Ascending aorta (tissue), 2 donors: ENCODE measurements at regions not wholly inside any gene's neighbourhood (a gene's known extent, or its start where the extent isn't known, plus 50 kb on each side); places are given as distances from the start of the nearest gene placed in this dataset.

Source experiments
- DNase-seq, 2 donors: peaks; one replicate each; pipeline ENCODE4 v3.0.0-alpha.2; 2019; ENCODE audit warnings: low spot score in 2 of 2
- H3K27ac ChIP-seq, 2 donors: fragments of 200-600 bp; sonication (generic); one replicate each; pipeline ENCODE4 v1.5.1; 2016 to 2017; ENCODE audit warnings: mild to moderate bottlenecking in 1 of 2
- H3K27me3 ChIP-seq: fragments of 200-600 bp; sonication (generic); one replicate; pipeline ENCODE4 v1.5.1; 2017
- H3K36me3 ChIP-seq, 2 donors: fragments of 200-600 bp; sonication (generic); one replicate each; pipeline ENCODE4 v1.5.1; 2016
- H3K4me1 ChIP-seq, 2 donors: fragments of 200-600 bp; sonication (generic); one replicate each; pipeline ENCODE4 v1.5.1; 2016 to 2017; ENCODE audit warnings: mild to moderate bottlenecking in 1 of 2
- H3K4me3 ChIP-seq, 2 donors: fragments of 200-600 bp; sonication (generic); one replicate each; pipeline ENCODE4 v1.5.1; 2016 to 2017; ENCODE audit warnings: mild to moderate bottlenecking in 1 of 2
- H3K9me3 ChIP-seq, 2 donors: fragments of 200-600 bp; sonication (generic); one replicate each; pipeline ENCODE4 v1.5.1; 2016
- intact Hi-C: fragments of 100-400 bp; cut with DNase I; formaldehyde crosslinking; loops from one replicate; pipeline ENCODE4 v1.15.1; 2023
- TF ChIP-seq, protein P1 (sequence below), 3 experiments: fragments of 200-600 bp in 2 of 3; fragments of 450-650 bp in 1 of 3; sonication (generic) in 2 of 3; IDR thresholded peaks; one replicate each; pipeline ENCODE4 v1.5.1; 2016 to 2019; ENCODE audit warnings: antibody characterized with exemption in 3 of 3, mild to moderate bottlenecking in 1 of 3, moderate library complexity in 1 of 3

DNA sequence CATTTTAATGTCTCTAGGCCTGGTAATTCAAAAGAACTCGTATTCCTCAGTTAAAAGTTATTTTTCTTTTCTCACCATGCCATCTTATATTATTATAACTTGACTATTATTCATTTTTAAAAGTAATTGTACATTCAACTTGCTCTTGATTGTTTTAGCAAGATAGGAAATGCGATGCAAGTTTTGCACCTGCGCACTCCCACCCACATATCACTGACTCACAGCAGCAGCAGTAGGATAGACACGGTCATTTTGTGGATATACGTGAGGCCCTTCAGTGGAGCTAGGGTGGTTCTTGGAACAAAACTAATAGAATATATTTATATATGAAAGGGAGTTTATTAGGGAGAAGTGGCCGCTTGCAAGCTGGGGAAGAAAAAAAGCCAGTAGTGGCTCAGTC, 95.5 kb upstream of the UBE3A start:
- DNase-seq: no peak
- Histone ChIP-seq H3K27me3 (no peaks in the 10 kb centered on the region), H3K27ac (no peak overlapping the region), H3K4me3 (no peak overlapping the region), H3K9me3 (no peaks in the 10 kb centered on the region), H3K4me1 (peaks cover 0 to 6% of the 10 kb centered on the region in 2 donors), H3K36me3 (no peaks in the 10 kb centered on the region)
- TF ChIP-seq, protein P1, sequence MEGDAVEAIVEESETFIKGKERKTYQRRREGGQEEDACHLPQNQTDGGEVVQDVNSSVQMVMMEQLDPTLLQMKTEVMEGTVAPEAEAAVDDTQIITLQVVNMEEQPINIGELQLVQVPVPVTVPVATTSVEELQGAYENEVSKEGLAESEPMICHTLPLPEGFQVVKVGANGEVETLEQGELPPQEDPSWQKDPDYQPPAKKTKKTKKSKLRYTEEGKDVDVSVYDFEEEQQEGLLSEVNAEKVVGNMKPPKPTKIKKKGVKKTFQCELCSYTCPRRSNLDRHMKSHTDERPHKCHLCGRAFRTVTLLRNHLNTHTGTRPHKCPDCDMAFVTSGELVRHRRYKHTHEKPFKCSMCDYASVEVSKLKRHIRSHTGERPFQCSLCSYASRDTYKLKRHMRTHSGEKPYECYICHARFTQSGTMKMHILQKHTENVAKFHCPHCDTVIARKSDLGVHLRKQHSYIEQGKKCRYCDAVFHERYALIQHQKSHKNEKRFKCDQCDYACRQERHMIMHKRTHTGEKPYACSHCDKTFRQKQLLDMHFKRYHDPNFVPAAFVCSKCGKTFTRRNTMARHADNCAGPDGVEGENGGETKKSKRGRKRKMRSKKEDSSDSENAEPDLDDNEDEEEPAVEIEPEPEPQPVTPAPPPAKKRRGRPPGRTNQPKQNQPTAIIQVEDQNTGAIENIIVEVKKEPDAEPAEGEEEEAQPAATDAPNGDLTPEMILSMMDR (IDR thresholded peaks at IDR 0.05): no peak
- intact Hi-C loops: no loop called here

DNA sequence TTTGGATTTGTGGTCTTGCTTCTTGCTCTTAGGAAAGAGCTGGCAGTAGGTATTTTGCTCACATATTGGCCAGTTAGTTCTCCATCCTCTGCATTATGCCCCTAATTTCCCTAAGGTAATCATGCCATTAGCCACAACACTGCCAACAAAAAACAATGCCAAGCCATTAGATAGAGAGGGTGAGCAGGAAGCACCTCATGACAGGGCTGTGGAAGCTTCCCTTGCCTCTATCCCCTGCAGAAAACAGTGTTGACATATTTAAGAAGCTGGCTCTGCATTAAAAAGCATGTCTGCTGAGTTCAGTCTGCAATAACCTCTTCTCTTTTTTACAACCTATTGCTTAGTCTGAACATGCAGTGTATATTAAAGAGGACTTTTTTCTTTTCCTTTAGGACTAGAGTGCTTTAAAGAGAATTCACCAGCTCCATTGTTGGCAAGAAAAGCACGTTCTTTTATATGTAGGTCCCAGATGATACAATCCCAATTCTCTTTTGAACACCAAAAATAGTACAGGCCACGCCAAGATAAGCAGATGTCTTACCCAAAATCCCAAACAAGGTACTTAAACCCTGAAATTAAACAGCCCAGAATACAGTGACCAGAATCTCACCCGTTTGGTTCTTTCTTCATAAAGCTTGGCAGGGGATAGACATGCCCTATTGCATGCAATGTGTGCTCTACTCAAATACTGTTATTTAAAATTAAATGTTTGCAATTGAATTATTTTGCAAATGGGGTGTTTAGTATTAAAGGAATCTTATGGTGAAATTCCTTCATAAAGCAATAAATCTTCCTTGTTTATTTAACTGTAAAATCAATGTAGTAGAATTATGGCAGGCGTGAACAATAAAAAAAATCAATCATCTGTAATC, 93.7 kb upstream of the UBE3A start:
- Histone ChIP-seq H3K27me3 (no peaks in the 10 kb centered on the region), H3K36me3 (no peaks in the 10 kb centered on the region), H3K4me1 (peaks cover 0 to 6% of the 10 kb centered on the region in 2 donors), H3K27ac (no peak overlapping the region), H3K4me3 (no peak overlapping the region), H3K9me3 (no peaks in the 10 kb centered on the region)
- no peak for DNase-seq
- TF ChIP-seq, protein P1 (IDR thresholded peaks at IDR 0.05): no peak
- intact Hi-C loops: no loop called here

DNA sequence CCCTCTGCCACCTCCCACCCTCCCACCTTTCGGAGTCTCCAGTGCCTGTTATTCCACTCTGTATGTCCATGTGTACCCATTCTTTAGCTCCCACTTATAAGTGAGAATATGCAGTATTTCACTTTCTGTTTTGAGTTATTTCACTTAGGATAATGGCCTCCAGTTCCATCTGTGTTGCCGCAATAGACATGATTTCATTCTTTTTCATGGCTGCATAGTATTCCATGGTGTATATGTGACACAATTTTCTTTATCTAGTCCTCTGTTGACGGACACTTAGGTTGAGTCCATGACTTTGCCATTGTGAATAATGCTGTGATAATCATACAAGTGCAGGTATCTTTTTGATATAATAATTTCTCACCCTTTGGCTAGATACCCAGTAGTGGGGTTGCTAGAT, 91.0 kb upstream of the UBE3A start:
- TF ChIP-seq, protein P1 (IDR thresholded peaks at IDR 0.05): no peak
- Histone ChIP-seq H3K9me3 (no peaks in the 10 kb centered on the region), H3K27me3 (no peaks in the 10 kb centered on the region), H3K4me1 (peaks cover 0 to 6% of the 10 kb centered on the region in 2 donors), H3K27ac (no peak overlapping the region), H3K4me3 (no peak overlapping the region), H3K36me3 (no peaks in the 10 kb centered on the region)
- DNase-seq: no peak
- intact Hi-C loops: no loop called here

DNA sequence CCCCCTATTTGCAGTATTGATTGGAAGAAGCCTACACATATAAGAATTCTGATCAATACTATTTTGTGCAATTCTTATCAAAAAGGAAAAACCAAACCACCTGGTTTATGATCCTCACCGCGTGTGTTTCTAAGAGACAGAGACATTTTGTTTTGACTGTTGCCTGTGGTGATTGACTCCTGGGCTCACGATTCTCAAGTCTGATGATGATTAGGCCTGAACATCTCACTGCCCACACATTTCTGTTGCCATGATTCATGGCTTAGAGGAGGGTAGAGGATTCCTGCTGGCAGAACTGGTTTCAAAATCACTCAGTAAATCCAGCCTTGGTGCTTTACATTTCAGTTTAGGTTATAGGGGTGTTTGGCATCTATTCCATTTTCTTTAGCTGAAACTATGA, 88.3 kb upstream of the UBE3A start:
- H3K27me3 ChIP-seq: no peaks in the 10 kb centered on the region
- H3K9me3 ChIP-seq: no peaks in the 10 kb centered on the region
- TF ChIP-seq, protein P1 (IDR thresholded peaks at IDR 0.05): no peak
- DNase-seq: no peak
- H3K4me1 ChIP-seq: no peaks in the 10 kb centered on the region
- H3K4me3 ChIP-seq: no peak overlapping the region
- no peaks in the 10 kb centered on the region for H3K36me3 ChIP-seq
- no peak overlapping the region for H3K27ac ChIP-seq
- intact Hi-C loops: no loop called here

DNA sequence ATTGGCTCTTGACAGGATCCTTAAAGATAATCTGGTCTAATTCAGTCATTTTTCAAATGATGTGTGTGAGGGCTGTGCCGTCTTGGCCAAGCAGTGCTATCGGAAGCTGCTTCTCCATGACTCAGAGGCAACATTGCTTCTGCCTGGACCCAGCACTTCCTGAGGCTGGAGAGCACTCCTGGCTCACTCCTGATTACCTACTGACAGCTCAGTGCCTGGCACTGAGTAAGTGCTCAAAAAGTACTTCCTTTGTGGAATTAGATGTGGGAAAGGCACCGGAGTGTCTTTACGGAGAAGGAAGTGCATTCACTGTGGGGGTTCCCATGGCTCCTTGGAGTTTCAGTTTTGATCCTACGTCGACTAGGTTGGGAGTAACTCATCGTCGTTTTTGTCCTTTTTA, 86.9 kb upstream of the UBE3A start:
- Histone ChIP-seq H3K27me3 (no peaks in the 10 kb centered on the region), H3K4me1 (no peaks in the 10 kb centered on the region), H3K9me3 (no peaks in the 10 kb centered on the region), H3K36me3 (no peaks in the 10 kb centered on the region), H3K27ac (no peak overlapping the region), H3K4me3 (no peak overlapping the region)
- DNase-seq: no peak
- intact Hi-C loops: no loop called here
- TF ChIP-seq, protein P1 (IDR thresholded peaks at IDR 0.05): no peak
